HAP-1 (cell line): ENCODE measurements at regions not wholly inside any gene's neighbourhood (a gene's known extent, or its start where the extent isn't known, plus 50 kb on each side); places are given as distances from the start of the nearest gene placed in this dataset.
"Not testable (repeated sequence)": the region's sequence is repeated elsewhere in the genome, so short reads cannot be mapped to it uniquely, and the experiment has no call there.

ENCODE experiments used
- DNase-seq, 2 experiments: peaks; one replicate each; pipeline ENCODE4 v3.0.0-alpha.2; 2016 to 2020; ENCODE audit warnings: low spot score in 2 of 2
- H3K27me3 ChIP-seq: fragments of 250-450 bp; sonication (Bioruptor Pico); 2 replicates; pipeline ENCODE4 v1.5.1; 2020; ENCODE audit warnings: low read depth, mild to moderate bottlenecking, moderate library complexity
- H3K36me3 ChIP-seq: fragments of 250-450 bp; sonication (Bioruptor Pico); replicated peaks from 2 replicates; pipeline ENCODE4 v1.5.1; 2020; ENCODE audit warnings: mild to moderate bottlenecking
- H3K4me1 ChIP-seq: fragments of 250-450 bp; sonication (Bioruptor Pico); 2 replicates; pipeline ENCODE4 v1.5.1; 2020; ENCODE audit warnings: mild to moderate bottlenecking
- H3K4me3 ChIP-seq: fragments of 250-450 bp; sonication (Bioruptor Pico); 2 replicates; pipeline ENCODE4 v1.5.1; 2020; ENCODE audit warnings: mild to moderate bottlenecking, moderate library complexity
- H3K9me3 ChIP-seq: fragments of 250-450 bp; sonication (Bioruptor Pico); 2 replicates; pipeline ENCODE4 v1.5.1; 2020; ENCODE audit warnings: mild to moderate bottlenecking, moderate library complexity
- in situ Hi-C: fragments of 300-500 bp; cut with MboI; formaldehyde crosslinking; loops from 3 replicates; pipeline ENCODE4 v1.14.3; 2020; ENCODE audit warnings: low sequenced_read_pairs, inconsistent platforms, mixed read lengths

GRCh38 chr2:22086726-22087125 is 963.0 kb downstream of the TDRD15 start:
- no peaks in the 10 kb centered on the region for H3K36me3 ChIP-seq
- no peaks in the 10 kb centered on the region for H3K9me3 ChIP-seq
- H3K4me3 ChIP-seq, result no peak overlapping the region
- H3K4me1 ChIP-seq, result no peaks in the 10 kb centered on the region
- H3K27me3 ChIP-seq, result no peaks in the 10 kb centered on the region
- in situ Hi-C loops, result no loop called here
- no peak for DNase-seq

- DNase-seq, H3K36me3 ChIP-seq, H3K4me1 ChIP-seq, H3K4me3 ChIP-seq, H3K27me3 ChIP-seq, in situ Hi-C loops, H3K9me3 ChIP-seq: not testable (repeated sequence)
These were observed 979.8 kb downstream of the TDRD15 start for GRCh38 chr2:22103617-22104016.

DNA sequence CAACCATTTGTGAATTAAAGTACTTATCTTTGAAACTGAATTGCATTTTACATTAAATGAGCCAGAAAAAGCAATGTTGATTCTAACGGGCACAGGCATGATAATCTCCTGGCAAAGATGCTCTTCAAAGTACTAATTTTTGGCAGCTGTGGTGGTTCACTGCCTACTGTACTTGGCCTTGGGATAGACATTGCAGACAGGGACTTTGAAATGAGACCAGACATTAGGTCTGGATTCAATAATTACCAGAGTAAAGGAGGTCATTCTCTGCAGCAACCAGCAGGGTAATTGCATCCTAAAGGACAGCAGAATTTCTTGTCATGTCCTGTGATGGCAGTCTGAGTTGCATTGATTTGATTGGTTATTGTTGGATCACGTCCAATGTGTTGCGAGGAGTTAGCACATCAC is 986.5 kb downstream of the TDRD15 start:
- Histone ChIP-seq H3K4me3 (no peak overlapping the region), H3K36me3 (no peaks in the 10 kb centered on the region), H3K4me1 (no peaks in the 10 kb centered on the region), H3K9me3 (no peaks in the 10 kb centered on the region), H3K27me3 (no peaks in the 10 kb centered on the region)
- in situ Hi-C loops, result no loop called here
- no peak for DNase-seq

DNA sequence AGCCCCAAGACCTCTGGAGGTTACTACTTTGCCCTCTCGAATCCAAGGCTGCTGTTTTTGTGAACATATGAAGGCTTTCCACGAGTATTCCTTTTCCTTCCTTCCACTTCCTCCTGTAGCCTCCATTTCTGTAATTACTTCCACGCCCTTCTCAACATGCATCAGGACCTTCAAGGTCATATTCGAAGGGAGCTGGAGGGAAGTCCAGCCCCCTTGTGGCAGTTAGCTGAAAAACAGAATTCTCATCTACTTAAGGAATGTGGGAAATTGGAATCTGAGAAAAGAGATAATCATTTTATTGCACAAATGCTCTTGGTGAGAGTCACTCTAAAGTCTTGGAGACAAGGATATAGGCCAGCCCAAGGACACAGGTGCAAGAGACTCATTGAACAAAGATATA is 1000.2 kb downstream of the TDRD15 start:
- H3K4me1 ChIP-seq, result no peaks in the 10 kb centered on the region
- peak in 1 of 2 experiments; percentile 7 for DNase-seq
- no peaks in the 10 kb centered on the region for H3K27me3 ChIP-seq
- no peaks in the 10 kb centered on the region for H3K9me3 ChIP-seq
- H3K4me3 ChIP-seq, result no peak overlapping the region
- no peaks in the 10 kb centered on the region for H3K36me3 ChIP-seq
- in situ Hi-C loops, result no loop called here

GRCh38 chr2:22126106-22126505 is 1002.3 kb downstream of the TDRD15 start:
- no peak for DNase-seq
- no peaks in the 10 kb centered on the region for H3K4me1 ChIP-seq
- in situ Hi-C loops, result no loop called here
- H3K9me3 ChIP-seq, result no peaks in the 10 kb centered on the region
- no peaks in the 10 kb centered on the region for H3K27me3 ChIP-seq
- no peaks in the 10 kb centered on the region for H3K36me3 ChIP-seq
- no peak overlapping the region for H3K4me3 ChIP-seq

GRCh38 chr2:22126978-22127377 is 1003.2 kb downstream of the TDRD15 start:
- no peaks in the 10 kb centered on the region for H3K4me1 ChIP-seq
- in situ Hi-C loops, result no loop called here
- no peaks in the 10 kb centered on the region for H3K9me3 ChIP-seq
- DNase-seq, result no peak
- H3K27me3 ChIP-seq, result no peaks in the 10 kb centered on the region
- H3K4me3 ChIP-seq, result no peak overlapping the region
- H3K36me3 ChIP-seq, result no peaks in the 10 kb centered on the region

DNA sequence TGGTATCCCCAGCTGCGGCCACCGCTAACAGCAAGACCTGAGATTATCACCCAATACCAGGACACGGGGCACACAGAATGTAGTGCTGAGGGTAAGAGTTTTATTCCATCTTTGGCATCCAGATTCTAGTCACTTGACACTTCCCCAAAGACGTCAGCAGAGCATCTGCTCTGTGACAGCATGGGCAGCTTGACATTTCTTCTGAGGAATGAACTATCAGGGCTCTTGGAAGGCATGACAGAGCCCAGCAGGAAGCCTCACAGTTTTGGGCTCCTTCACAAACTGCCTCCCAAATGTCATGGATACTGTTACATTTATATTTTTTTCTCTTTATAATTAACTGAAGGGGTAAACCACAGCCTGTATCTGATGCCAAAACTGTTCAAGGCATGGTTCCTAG is 1010.7 kb downstream of the TDRD15 start:
- Histone ChIP-seq H3K36me3 (no peaks in the 10 kb centered on the region), H3K27me3 (no peaks in the 10 kb centered on the region), H3K4me1 (no peaks in the 10 kb centered on the region), H3K4me3 (no peak overlapping the region), H3K9me3 (no peaks in the 10 kb centered on the region)
- DNase-seq, result no peak
- in situ Hi-C loops, result no loop called here

- H3K4me3 ChIP-seq, result no peak overlapping the region
- no peak for DNase-seq
- no peaks in the 10 kb centered on the region for H3K36me3 ChIP-seq
- no peaks in the 10 kb centered on the region for H3K9me3 ChIP-seq
- H3K27me3 ChIP-seq, result no peaks in the 10 kb centered on the region
- no peaks in the 10 kb centered on the region for H3K4me1 ChIP-seq
- in situ Hi-C loops, result no loop called here
These were observed 1012.7 kb downstream of the TDRD15 start for GRCh38 chr2:22136446-22136845.

GRCh38 chr2:22143840-22144239 is 1020.1 kb downstream of the TDRD15 start:
- Histone ChIP-seq H3K36me3 (no peaks in the 10 kb centered on the region), H3K4me3 (no peak overlapping the region), H3K9me3 (no peaks in the 10 kb centered on the region), H3K27me3 (no peaks in the 10 kb centered on the region), H3K4me1 (no peaks in the 10 kb centered on the region)
- no peak for DNase-seq
- in situ Hi-C loops, result no loop called here

GRCh38 chr2:22153931-22154613 is 1030.3 kb downstream of the TDRD15 start:
- no peaks in the 10 kb centered on the region for H3K27me3 ChIP-seq
- DNase-seq, result no peak
- H3K4me1 ChIP-seq, result no peaks in the 10 kb centered on the region
- no peaks in the 10 kb centered on the region for H3K9me3 ChIP-seq
- H3K4me3 ChIP-seq, result no peak overlapping the region
- in situ Hi-C loops, result no loop called here
- no peaks in the 10 kb centered on the region for H3K36me3 ChIP-seq

- in situ Hi-C loops, result not testable (repeated sequence)
These were observed 1032.9 kb downstream of the TDRD15 start for GRCh38 chr2:22156661-22157060.

DNA sequence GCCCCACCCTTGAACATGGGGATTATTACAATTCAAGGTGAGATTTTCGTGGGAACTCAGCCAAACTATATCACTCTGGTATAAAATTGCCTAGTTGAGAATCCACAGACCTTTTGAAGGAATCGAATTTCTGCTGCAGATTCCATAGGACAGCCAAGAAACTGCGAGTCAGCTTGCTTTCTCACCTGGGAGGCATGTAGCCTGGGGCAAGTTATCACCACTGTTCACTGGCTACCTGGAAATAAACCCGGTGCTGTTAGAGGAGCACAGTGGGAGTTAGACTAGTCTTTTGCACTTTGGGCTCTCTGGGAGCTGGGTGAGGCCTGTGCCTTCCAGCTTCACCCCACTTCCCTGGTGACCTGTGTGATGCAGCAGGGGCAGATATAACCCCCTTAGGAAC is 1043.5 kb downstream of the TDRD15 start:
- no peaks in the 10 kb centered on the region for H3K4me1 ChIP-seq
- in situ Hi-C loops, result no loop called here

More at GRCh38 chr2:22156661-22157060, 1032.9 kb downstream of the TDRD15 start:
- not testable (repeated sequence) for H3K27me3 ChIP-seq, H3K4me1 ChIP-seq, H3K4me3 ChIP-seq, H3K36me3 ChIP-seq, H3K9me3 ChIP-seq, DNase-seq

GRCh38 chr2:22175003-22175402 is 1051.2 kb downstream of the TDRD15 start:
- Histone ChIP-seq H3K4me3 (no peak overlapping the region), H3K27me3 (no peaks in the 10 kb centered on the region), H3K9me3 (no peaks in the 10 kb centered on the region), H3K4me1 (no peaks in the 10 kb centered on the region), H3K36me3 (no peaks in the 10 kb centered on the region)
- DNase-seq, result no peak
- in situ Hi-C loops, result no loop called here

More for the DNA sequence above, 1043.5 kb downstream of the TDRD15 start:
- Histone ChIP-seq H3K27me3 (no peaks in the 10 kb centered on the region), H3K4me3 (no peak overlapping the region), H3K9me3 (no peaks in the 10 kb centered on the region), H3K36me3 (no peaks in the 10 kb centered on the region)
- DNase-seq, result no peak

- Histone ChIP-seq H3K36me3 (no peaks in the 10 kb centered on the region), H3K4me3 (no peak overlapping the region), H3K27me3 (no peaks in the 10 kb centered on the region), H3K4me1 (no peaks in the 10 kb centered on the region), H3K9me3 (no peaks in the 10 kb centered on the region)
- DNase-seq, result no peak
- in situ Hi-C loops, result no loop called here
These were observed 1061.5 kb downstream of the TDRD15 start for GRCh38 chr2:22185251-22185650.

DNA sequence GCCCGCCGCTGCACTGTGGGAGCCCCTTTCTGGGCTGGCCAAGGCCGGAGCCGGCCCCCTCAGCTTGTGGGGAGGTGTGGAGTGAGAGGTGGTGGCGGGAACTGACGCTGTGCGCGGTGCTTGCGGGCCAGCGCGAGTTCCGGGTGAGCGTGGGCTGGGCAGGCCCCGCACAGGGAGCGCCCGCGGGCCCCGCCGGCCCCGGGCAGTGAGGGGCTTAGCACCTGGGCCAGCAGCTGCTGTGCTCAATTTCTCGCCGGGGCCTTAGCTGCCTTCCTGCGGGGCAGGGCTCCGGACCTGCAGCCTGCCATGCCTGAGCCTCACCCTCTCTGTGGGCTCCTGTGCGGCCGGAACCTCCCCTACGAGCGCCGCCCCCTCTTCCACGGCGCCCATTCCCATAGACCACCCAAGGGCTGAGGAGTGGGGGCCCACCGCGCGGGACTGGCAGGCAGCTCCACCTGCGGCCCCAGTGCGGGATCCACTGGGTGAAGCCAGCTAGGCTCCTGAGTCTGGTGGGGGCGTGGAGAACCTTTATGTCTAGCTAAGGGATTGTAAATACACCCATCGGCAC is 1062.6 kb downstream of the TDRD15 start:
- in situ Hi-C loops, H3K4me1 ChIP-seq, H3K36me3 ChIP-seq, DNase-seq, H3K27me3 ChIP-seq, H3K9me3 ChIP-seq, H3K4me3 ChIP-seq: not testable (repeated sequence)
